Kidney (tissue), 13 donors: ENCODE measurements at regions not wholly inside any gene's neighbourhood (a gene's known extent, or its start where the extent isn't known, plus 50 kb on each side); places are given as distances from the start of the nearest gene placed in this dataset.
"Not testable (repeated sequence)": the region's sequence is repeated elsewhere in the genome, so short reads cannot be mapped to it uniquely, and the experiment has no call there.

ENCODE experiments used
- DNase-seq, 5 donors: peaks; one replicate each; pipeline ENCODE4 v3.0.0-alpha.2; 2013 to 2020
- FAIRE-seq: peaks from 2 replicates; lab custom pipeline; 2012; peaks lifted over from hg19 to GRCh38; lab: Jason Lieb, UNC
- H3K27ac ChIP-seq, 2 donors: one replicate each; pipeline ENCODE4 v1.7.0; 2013; ENCODE audit warnings: low read depth in 2 of 2, low read length in 2 of 2, inconsistent platforms in 1 of 2
- H3K27me3 ChIP-seq: one replicate; pipeline ENCODE4 v1.7.1; 2013; ENCODE audit warnings: low read length, inconsistent platforms; ENCODE audit not compliant: control insufficient read depth, insufficient read depth
- H3K36me3 ChIP-seq, 3 donors: one replicate each; pipeline versions ENCODE4 v1.7.0 to v1.7.1; 2013; ENCODE audit warnings: low read length in 3 of 3, control low read depth in 1 of 3, inconsistent platforms in 1 of 3; ENCODE audit not compliant: insufficient read depth in 3 of 3, control insufficient read depth in 2 of 3
- H3K4me1 ChIP-seq, 3 donors: one replicate each; pipeline versions ENCODE4 v1.7.0 to v1.7.1; 2013; ENCODE audit warnings: low read length in 3 of 3, inconsistent platforms in 1 of 3, low read depth in 1 of 3; ENCODE audit not compliant: control insufficient read depth in 2 of 3, insufficient read depth in 2 of 3
- H3K4me3 ChIP-seq, 3 donors: one replicate each; pipeline versions ENCODE4 v1.7.0 to v1.8.1; 2013; ENCODE audit warnings: low read length in 3 of 3, control low read depth in 1 of 3, inconsistent platforms in 1 of 3
- H3K9ac ChIP-seq, 3 donors: one replicate each; pipeline versions ENCODE4 v1.7.0 to v1.7.1; 2013; ENCODE audit warnings: low read length in 3 of 3, control low read depth in 1 of 3, inconsistent platforms in 1 of 3
- H3K9me3 ChIP-seq, 3 donors: one replicate each; pipeline versions ENCODE4 v1.7.0 to v1.7.1; 2013; ENCODE audit warnings: low read length in 3 of 3, control low read depth in 1 of 3, inconsistent platforms in 1 of 3; ENCODE audit not compliant: control insufficient read depth in 2 of 3, insufficient read depth in 1 of 3
- CTCF ChIP-seq: IDR thresholded peaks from 3 replicates; pipeline ENCODE4 v1.5.1; 2012; ENCODE audit warnings: mild to moderate bottlenecking, moderate library complexity, borderline replicate concordance; ENCODE audit not compliant: insufficient read depth; ENCODE audit errors: extremely low read depth
- intact Hi-C: fragments of 100-400 bp; cut with DNase I; formaldehyde crosslinking; loops from one replicate; pipeline ENCODE4 v1.11.1; 2022
- donor health status: control.
- donor health status: control.
- donor health status: control.
- donor health status: control.
- donor health status: control.
- donor health status: DM: yes; HTN: yes; CAD: no.
- donor health status: Normal renal cell carcinoma (clear cell type).

GRCh38 chr22:25395468-25395867 lies 169.0 kb upstream of the GRK3 start:
- Histone ChIP-seq H3K9ac (no peak overlapping the region), H3K4me3 (no peak overlapping the region), H3K27ac (peak overlapping the region; percentile 75 to 76), H3K4me1 (peaks cover 0 to 22% (median 8%) of the 10 kb centered on the region in 3 donors), H3K36me3 (no peaks in the 10 kb centered on the region), H3K27me3 (no peaks in the 10 kb centered on the region), H3K9me3 (no peaks in the 10 kb centered on the region)
- no peak for TF ChIP-seq CTCF
- intact Hi-C loops: no loop called here
- FAIRE-seq (no peak), DNase-seq (peak in 1 of 5 donors; percentile 69)

- TF ChIP-seq CTCF: no peak
- Histone ChIP-seq H3K9ac (no peak overlapping the region), H3K4me1 (peaks cover 0 to 22% (median 9%) of the 10 kb centered on the region in 3 donors), H3K27me3 (no peaks in the 10 kb centered on the region), H3K9me3 (no peaks in the 10 kb centered on the region), H3K4me3 (no peak overlapping the region), H3K27ac (peak overlapping the region in 1 of 2 donors; percentile 75), H3K36me3 (no peaks in the 10 kb centered on the region)
- intact Hi-C loops: no loop called here
- FAIRE-seq (no peak), DNase-seq (peak in 1 of 5 donors; percentile 34)
Observed at GRCh38 chr22:25395915-25396314, 168.6 kb upstream of the GRK3 start.

GRCh38 chr22:25396615-25397200 lies 167.8 kb upstream of the GRK3 start:
- TF ChIP-seq CTCF: no peak
- Histone ChIP-seq H3K27me3 (no peaks in the 10 kb centered on the region), H3K9me3 (no peaks in the 10 kb centered on the region), H3K4me1 (peaks cover 0 to 24% (median 17%) of the 10 kb centered on the region in 3 donors), H3K36me3 (no peaks in the 10 kb centered on the region), H3K4me3 (no peak overlapping the region), H3K9ac (no peak overlapping the region), H3K27ac (no peak overlapping the region)
- DNase-seq (peak in 1 of 5 donors; percentile 18), FAIRE-seq (no peak)
- intact Hi-C loops: no loop called here

- H3K27ac ChIP-seq: no peak overlapping the region
- no peaks in the 10 kb centered on the region for H3K9me3 ChIP-seq
- DNase-seq: no peak
- no peak overlapping the region for H3K9ac ChIP-seq
- no peaks in the 10 kb centered on the region for H3K27me3 ChIP-seq
- TF ChIP-seq CTCF: no peak
- H3K4me3 ChIP-seq: no peak overlapping the region
- no peaks in the 10 kb centered on the region for H3K36me3 ChIP-seq
- no peak for FAIRE-seq
- peaks cover 0 to 29% (median 26%) of the 10 kb centered on the region in 3 donors for H3K4me1 ChIP-seq
- intact Hi-C loops: no loop called here
Observed at GRCh38 chr22:25397616-25398015, 166.9 kb upstream of the GRK3 start.

GRCh38 chr22:25398591-25399062 lies 165.8 kb upstream of the GRK3 start:
- H3K27ac ChIP-seq, H3K27me3 ChIP-seq, H3K36me3 ChIP-seq, FAIRE-seq, H3K9ac ChIP-seq, intact Hi-C loops, H3K9me3 ChIP-seq, H3K4me3 ChIP-seq: not testable (repeated sequence)
- DNase-seq: peak in 1 of 5 donors; percentile 46
- H3K4me1 ChIP-seq: peaks cover 2 to 38% (median 31%) of the 10 kb centered on the region in 3 donors
